ENCODE measurements at regions not wholly inside any gene's neighbourhood (a gene's known extent, or its start where the extent isn't known, plus 50 kb on each side); places are given as distances from the start of the nearest gene placed in this dataset.

DNA sequence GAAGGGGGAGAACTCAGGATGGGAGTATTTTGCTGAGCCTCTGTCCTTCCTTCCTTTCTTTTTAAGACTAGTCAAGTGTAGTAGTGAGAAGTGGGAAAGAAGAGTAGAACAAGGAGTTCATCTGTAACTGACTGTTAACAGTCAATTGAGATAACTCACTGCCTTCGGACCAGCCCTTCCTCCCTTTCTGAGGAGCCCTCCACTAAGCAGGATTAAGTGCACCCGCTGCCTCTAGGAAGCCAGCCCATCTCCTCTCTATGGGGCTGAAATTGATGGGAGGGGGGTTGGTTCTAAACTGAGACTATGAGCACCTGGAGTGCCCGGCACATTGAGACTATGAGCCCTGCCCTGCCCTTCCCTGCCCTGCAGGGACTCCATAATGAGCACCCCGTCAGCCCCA is 72.7 kb upstream of the TINAGL1 start:
- Histone ChIP-seq H3K4me1 (peaks cover 0 to 7% of the 10 kb centered on the region in 2 donors), H3K36me3 (no peaks in the 10 kb centered on the region), H3K9me3 (no peaks in the 10 kb centered on the region), H3K4me3 (replicated peaks in 1 of 3) (no peak overlapping the region), H3K27me3 (no peaks in the 10 kb centered on the region), H3K27ac (no peak overlapping the region)
- DNase-seq: no peak
- intact Hi-C loops (cut with DNase I): no loop called here
- 34 to 58% methylated on average over 4 of the region's 4 CpGs for WGBS, 2 donors
- no peak for TF ChIP-seq POLR2A (IDR thresholded peaks at IDR 0.05)
- TF ChIP-seq, protein P1, sequence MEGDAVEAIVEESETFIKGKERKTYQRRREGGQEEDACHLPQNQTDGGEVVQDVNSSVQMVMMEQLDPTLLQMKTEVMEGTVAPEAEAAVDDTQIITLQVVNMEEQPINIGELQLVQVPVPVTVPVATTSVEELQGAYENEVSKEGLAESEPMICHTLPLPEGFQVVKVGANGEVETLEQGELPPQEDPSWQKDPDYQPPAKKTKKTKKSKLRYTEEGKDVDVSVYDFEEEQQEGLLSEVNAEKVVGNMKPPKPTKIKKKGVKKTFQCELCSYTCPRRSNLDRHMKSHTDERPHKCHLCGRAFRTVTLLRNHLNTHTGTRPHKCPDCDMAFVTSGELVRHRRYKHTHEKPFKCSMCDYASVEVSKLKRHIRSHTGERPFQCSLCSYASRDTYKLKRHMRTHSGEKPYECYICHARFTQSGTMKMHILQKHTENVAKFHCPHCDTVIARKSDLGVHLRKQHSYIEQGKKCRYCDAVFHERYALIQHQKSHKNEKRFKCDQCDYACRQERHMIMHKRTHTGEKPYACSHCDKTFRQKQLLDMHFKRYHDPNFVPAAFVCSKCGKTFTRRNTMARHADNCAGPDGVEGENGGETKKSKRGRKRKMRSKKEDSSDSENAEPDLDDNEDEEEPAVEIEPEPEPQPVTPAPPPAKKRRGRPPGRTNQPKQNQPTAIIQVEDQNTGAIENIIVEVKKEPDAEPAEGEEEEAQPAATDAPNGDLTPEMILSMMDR (IDR thresholded peaks at IDR 0.05): no peak

DNA sequence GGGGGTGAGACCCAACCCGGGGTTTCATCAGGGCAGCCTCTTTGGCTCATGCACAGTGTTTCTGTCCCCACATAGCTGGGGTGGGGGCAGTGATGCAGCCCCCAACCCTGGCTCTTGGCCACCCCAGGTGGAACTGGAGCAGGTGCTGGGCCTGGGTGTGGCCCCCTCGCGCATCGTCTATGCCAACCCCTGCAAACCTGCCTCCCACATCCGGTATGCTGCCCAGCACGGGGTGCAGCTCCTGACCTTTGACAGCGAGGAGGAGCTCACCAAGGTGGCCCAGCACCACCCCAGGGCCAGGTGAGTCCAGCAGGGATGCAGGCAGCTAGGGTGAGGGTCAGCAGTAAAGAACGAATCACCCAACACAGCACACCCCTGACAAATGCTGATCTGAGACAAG is 72.3 kb upstream of the TINAGL1 start:
- Histone ChIP-seq H3K27me3 (no peaks in the 10 kb centered on the region), H3K9me3 (no peaks in the 10 kb centered on the region), H3K27ac (no peak overlapping the region), H3K4me3 (replicated peaks in 1 of 3) (no peak overlapping the region), H3K4me1 (peaks cover 0 to 7% of the 10 kb centered on the region in 2 donors), H3K36me3 (no peaks in the 10 kb centered on the region)
- DNase-seq: no peak
- no peak for TF ChIP-seq POLR2A (IDR thresholded peaks at IDR 0.05)
- TF ChIP-seq, protein P1 (IDR thresholded peaks at IDR 0.05): no peak
- intact Hi-C loops (cut with DNase I): no loop called here
- WGBS, 2 donors: 63 to 69% methylated on average over 1 to 7 of the region's 8 CpGs

DNA sequence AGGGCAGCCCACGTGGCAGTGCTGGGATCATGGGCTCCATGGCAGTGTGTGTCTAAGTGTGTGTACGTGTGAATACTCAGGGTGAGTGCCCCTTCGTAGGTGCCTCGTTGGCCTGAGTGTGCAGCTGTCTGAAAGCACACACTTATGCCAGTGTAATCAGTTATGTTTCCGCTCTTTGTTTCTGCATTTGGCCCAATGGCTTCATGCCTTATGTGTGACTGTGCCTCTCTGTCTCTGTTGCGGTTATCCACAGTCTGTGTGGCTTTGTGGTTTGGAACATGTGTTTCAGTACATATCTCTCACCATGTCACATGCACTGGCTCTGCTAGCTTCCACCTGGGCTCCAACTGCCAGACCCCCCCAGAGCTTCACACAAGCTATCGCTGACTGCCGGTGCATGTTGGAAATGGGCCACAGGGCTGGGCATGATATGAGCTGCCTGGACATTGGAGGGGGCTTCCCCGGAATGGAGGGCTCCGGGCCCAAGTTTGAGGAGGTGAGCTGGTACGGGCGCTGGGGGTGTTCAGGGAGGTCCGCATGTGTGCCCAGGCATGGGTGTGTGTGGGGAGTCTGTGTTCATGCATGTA is 70.3 kb upstream of the TINAGL1 start:
- H3K27me3 ChIP-seq: no peaks in the 10 kb centered on the region
- no peak overlapping the region for H3K4me3 ChIP-seq (replicated peaks in 1 of 3)
- no peaks in the 10 kb centered on the region for H3K9me3 ChIP-seq
- DNase-seq: no peak
- peaks cover 0 to 7% of the 10 kb centered on the region in 2 donors for H3K4me1 ChIP-seq
- WGBS, 2 donors: 69 to 83% methylated on average over 6 to 13 of the region's 13 CpGs
- intact Hi-C loops (cut with DNase I): no loop called here
- no peaks in the 10 kb centered on the region for H3K36me3 ChIP-seq
- TF ChIP-seq, protein P1 (IDR thresholded peaks at IDR 0.05): no peak
- no peak for TF ChIP-seq POLR2A (IDR thresholded peaks at IDR 0.05)
- H3K27ac ChIP-seq: no peak overlapping the region

DNA sequence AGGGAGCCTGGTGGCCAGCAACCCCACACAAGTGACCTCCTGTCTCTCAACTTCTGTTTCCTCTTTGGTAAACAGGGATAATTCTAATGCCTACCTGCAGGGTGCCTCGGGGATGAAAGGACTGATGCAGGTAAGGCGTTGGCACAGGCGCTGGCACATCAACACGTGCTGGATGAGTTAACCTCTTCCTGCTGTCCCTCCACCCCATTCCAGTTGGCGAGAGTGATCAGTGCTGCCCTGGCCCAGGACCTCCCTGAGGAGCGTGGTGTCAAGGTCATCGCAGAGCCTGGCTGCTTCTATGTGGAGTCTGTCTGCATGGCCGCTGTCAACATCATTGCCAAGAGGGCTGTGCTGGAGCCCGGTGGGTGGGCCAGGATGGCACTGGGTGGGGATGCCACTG is 69.1 kb upstream of the TINAGL1 start:
- H3K4me3 ChIP-seq (replicated peaks in 1 of 3): no peak overlapping the region
- intact Hi-C loops (cut with DNase I): no loop called here
- no peak for TF ChIP-seq POLR2A (IDR thresholded peaks at IDR 0.05)
- TF ChIP-seq, protein P1 (IDR thresholded peaks at IDR 0.05): no peak
- no peak for DNase-seq
- H3K27me3 ChIP-seq: no peaks in the 10 kb centered on the region
- no peaks in the 10 kb centered on the region for H3K9me3 ChIP-seq
- no peak overlapping the region for H3K27ac ChIP-seq
- peaks cover 0 to 7% of the 10 kb centered on the region in 2 donors for H3K4me1 ChIP-seq
- no peaks in the 10 kb centered on the region for H3K36me3 ChIP-seq
- WGBS, 2 donors: 66 to 75% methylated on average over 5 to 7 of the region's 9 CpGs

DNA sequence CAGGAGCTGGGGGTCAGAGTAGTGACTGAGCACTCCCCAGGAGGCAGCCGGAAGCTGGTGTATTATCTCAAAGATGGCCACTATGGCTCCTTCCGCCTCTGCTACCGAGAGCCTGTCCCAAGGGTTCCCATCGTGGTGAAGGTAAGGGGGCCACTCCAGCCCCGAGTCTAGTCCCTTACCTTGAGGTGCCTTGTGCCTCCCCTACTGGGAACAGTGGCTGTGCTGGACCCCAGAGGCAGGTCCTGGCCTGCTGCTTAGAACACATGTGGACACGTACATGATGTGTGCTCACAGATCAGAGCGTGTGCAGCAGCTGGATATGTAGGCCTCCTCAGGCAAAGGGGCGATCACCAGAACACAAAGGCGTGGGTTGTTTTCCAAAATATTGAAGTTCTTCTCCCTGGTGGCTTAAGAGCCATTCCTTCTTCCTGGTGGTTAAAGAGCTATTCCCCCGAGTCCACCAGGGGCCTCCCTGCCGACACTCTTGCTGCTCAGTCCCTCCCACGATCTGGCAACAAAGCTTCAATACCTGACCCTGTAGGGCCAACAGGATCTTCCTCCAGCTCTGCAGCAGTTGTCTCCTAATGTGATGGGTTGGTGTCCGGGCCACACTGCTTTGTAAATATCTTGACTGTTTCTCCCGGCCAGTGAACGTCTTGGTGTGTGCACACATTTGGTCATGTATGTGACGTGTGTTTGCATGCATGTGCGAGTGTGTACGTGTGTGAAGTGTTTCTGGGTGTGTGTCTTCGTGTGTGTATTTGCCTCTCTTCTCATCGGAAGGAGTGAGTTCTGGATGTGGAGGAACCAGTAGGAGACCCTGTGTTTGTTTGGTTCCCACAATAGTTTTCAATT is 68.4 kb upstream of the TINAGL1 start:
- WGBS, 2 donors: 72 to 83% methylated on average over 17 of the region's 20 CpGs
- TF ChIP-seq, protein P1 (IDR thresholded peaks at IDR 0.05): no peak
- TF ChIP-seq POLR2A (IDR thresholded peaks at IDR 0.05): no peak
- DNase-seq: no peak
- no peaks in the 10 kb centered on the region for H3K9me3 ChIP-seq
- peaks cover 0 to 5% of the 10 kb centered on the region in 2 donors for H3K4me1 ChIP-seq
- no peaks in the 10 kb centered on the region for H3K36me3 ChIP-seq
- H3K4me3 ChIP-seq (replicated peaks in 1 of 3): no peak overlapping the region
- intact Hi-C loops (cut with DNase I): no loop called here
- no peak overlapping the region for H3K27ac ChIP-seq
- H3K27me3 ChIP-seq: no peaks in the 10 kb centered on the region

All from thyroid gland (tissue), 4 donors.